NCI-H1436 treated with DMSO at 0.1 percent for 48 hours (cell line): ENCODE measurements at regions not wholly inside any gene's neighbourhood (a gene's known extent, or its start where the extent isn't known, plus 50 kb on each side); places are given as distances from the start of the nearest gene placed in this dataset.

Experiments
- DNase-seq: peaks from one replicate; lab custom pipeline; 2025; lab: John Stamatoyannopoulos, UW

DNA sequence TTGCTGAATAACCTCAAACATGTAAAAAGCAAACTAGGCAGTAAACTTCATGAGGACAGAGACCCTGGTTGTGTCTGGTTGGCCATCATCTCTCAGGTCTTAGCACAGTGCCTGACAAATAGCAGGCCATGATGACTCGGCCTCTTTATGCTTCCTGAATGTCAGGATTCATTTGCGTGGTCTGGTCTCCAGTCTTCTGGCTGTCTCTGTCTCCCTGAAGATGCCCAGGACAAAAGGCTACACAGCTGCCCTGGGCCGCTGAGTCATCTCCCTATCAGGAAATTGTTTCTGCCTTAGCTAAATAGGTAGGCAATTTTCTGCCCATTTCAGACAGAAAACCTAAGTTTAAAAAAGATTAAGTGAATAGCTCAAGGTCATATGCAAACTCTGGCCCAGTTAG is 84.1 kb upstream of the FNDC3A start:
- DNase-seq: no peak

DNA sequence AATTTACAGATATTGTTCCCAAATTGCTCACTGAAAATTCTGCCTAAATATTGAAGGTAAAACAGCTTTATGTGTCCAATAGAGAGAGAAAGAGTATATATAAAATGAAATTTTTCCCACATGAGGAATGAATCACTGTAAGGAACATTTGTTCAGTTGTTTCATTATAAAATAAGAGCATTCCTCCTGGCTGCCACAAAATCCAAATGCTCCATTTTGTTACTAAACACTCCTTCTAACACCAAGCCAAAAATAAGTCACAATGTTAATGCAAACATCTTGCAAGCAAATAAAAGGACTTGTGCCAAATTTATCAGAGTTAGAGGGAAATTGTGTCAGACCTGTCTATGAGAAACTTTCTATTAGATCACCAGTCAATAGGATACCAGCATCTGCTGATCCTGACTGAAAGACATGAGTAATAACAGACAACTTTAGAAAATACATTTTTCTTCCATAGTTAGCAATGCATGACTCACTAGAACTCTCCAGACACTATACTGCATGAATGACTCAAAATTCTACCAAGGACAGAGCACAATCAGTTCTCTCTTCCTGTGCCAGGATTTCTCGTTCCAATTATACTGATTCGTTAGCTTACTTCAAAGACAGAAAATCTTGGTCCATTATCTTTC is 83.5 kb upstream of the FNDC3A start:
- DNase-seq: no peak

DNA sequence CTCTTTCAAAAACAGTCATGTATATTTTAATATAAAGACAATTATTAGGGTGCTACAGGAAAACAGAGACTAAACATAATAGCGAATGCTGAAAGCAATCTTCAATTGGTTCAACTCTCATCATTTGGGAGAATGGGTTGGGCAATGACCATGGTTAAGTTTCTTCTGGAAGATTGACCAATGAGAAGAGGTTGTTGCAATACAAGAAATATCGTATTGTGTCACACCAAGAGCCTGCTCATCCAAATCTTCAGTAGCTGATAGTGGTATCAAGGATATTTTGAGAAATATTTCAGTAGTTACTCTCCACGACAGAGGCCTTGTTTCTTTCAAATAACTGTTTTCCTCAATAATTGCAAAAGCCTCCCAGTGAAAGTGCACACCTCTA is 83.0 kb upstream of the FNDC3A start:
- no peak for DNase-seq

GRCh38 chr13:48896312-48896711 is 79.4 kb upstream of the FNDC3A start:
- no peak for DNase-seq

GRCh38 chr13:48901781-48902180 is 73.9 kb upstream of the FNDC3A start:
- DNase-seq: no peak

DNA sequence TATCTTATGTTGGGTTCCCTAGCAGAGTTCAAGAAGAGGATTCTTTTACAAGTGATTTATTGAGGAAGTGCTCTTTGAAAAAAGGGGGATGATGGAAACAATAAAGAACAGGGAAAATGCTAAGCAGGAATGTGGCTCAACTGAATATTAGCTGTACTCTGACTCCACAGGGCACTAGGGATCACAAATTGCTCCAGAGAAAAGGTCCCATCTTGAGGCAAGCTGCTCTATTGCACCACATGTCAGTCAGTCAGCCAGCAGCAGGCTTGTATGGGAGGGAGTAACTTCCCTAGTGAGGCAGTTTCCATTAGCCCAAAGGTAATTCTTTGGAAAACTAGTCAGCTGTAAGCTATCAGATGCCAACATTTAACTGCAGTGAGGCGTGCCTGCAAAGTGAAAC is 73.3 kb upstream of the FNDC3A start:
- no peak for DNase-seq

- DNase-seq: no peak
Measured at GRCh38 chr13:48904668-48905290, 70.9 kb upstream of the FNDC3A start.

DNA sequence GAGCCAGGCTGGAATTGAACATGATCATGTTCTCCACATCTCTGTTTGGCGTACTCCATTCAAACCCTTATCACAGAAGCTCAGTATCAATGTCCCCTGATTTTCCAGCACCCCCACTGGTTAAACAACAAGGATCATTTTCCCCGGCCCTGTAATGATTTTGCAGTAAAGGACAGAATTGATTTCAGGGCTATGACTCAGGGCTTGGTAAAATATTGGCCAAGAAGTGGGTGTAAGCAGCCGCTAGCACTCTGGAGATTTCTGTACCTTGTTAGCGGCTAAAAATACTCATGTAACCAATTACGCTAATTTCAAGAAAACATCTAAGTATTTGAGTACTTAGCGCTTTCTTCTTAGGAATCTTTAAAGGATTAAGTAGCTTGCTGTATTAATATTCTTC is 69.5 kb upstream of the FNDC3A start:
- DNase-seq: no peak

DNA sequence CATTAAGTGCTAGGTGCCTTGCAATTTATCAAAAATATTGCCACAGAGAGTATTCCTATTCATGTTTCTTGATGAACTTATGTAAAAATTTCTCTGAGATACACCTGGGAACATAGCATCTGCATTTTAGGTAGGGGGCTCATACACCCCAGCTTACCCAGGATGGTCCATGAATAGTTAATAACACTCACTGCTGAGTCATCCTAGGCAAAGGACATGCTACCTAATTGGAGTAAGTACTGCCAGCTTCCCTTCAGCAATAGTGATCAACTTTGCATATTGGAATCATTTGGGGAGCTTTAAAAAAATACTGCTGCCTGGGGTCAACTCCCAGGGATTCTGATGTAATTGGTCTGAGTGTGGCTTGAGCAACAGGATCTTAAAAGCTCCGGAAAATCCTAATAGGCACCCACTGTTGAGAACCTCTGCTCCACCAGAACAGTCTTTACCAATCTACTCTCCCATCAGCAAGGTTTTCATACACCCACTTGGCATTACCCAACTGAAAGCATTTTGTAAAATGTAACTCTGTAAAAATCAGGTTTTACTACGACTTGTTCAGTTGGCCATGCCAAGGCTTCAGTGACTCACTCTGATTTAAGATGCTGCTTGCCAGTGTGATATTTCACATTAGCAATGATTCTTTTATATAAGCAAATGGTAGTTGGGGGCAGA is 67.2 kb upstream of the FNDC3A start:
- DNase-seq: no peak

- no peak for DNase-seq
Measured at GRCh38 chr13:48909056-48909389, 66.7 kb upstream of the FNDC3A start.

- DNase-seq: no peak
Measured at GRCh38 chr13:48910686-48911085, 65.0 kb upstream of the FNDC3A start.

GRCh38 chr13:48919751-48920150 is 56.0 kb upstream of the FNDC3A start:
- no peak for DNase-seq

DNA sequence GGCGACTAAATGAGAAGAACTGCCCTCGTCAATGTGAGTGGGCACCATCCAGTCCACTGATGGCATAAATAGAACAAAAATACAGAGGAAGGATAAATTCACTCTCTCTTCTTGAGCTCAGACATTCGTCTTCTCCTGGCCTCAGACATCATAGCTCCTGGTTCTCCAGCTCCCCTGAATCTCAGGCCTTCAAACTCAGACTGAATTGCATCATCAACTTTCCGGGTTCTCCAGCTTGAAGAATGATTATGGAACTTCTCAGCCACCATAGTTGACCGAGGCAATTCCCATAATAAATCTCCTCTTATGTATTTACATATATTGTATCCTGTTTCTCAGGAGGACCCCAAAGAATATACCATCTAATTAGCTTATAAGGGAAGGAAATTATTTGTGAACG is 55.0 kb upstream of the FNDC3A start:
- DNase-seq: no peak

- no peak for DNase-seq
Measured at GRCh38 chr13:48923376-48923775, 52.3 kb upstream of the FNDC3A start.

DNA sequence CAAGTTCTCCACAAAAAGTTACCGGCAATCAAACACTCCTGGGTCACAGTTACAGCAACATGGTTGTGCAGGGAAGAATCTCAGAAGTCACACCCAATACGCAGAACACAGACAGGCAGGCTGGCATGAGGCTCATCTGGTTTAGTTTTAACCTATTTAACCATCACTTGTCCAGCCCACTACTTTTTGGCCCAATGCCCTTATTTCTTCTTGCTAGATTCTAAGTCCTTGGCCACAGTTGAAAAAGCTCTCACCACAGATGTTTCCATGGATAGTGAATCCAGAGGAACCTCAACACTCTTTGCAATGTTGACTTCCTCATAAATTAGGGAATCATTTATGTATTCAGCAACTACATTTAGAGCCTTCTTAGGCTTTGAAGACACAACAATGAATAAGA is 50.7 kb upstream of the FNDC3A start:
- DNase-seq: no peak
